SK-N-SH treated with all-trans-retinoic acid at 6 μM for 48 hours (cell line): ENCODE measurements at regions not wholly inside any gene's neighbourhood (a gene's known extent, or its start where the extent isn't known, plus 50 kb on each side); places are given as distances from the start of the nearest gene placed in this dataset.

Source experiments
- ATAC-seq: fragments of 200-7000 bp; cut with Tn5 transposase; 3 replicates; pipeline ENCODE4 v1.9.1; 2020; ENCODE audit warnings: mild to moderate bottlenecking, moderate library complexity
- ARNTL ChIP-seq: fragments of 450-650 bp; formaldehyde crosslinking; IDR thresholded peaks from 2 replicates; pipeline ENCODE4 v1.5.0; 2020; ENCODE audit warnings: low read depth, mild to moderate bottlenecking, moderate library complexity, borderline replicate concordance
- BACH2 ChIP-seq: fragments of 250-450 bp; sonication (Bioruptor Pico); IDR thresholded peaks from 2 replicates; pipeline ENCODE4 v1.9.0; 2021; ENCODE audit warnings: mild to moderate bottlenecking, borderline replicate concordance
- CREB5 ChIP-seq: fragments of 250-450 bp; sonication (Bioruptor Pico); IDR thresholded peaks from 2 replicates; pipeline ENCODE4 v1.5.1; 2020; ENCODE audit warnings: low read depth, mild to moderate bottlenecking, moderate library complexity
- CSDC2 ChIP-seq: fragments of 250-450 bp; sonication (Bioruptor Pico); IDR thresholded peaks from 2 replicates; pipeline ENCODE4 v1.5.0; 2020; ENCODE audit warnings: mild to moderate bottlenecking, moderate library complexity
- CSRNP3 ChIP-seq: fragments of 250-450 bp; sonication (Bioruptor Pico); IDR thresholded peaks from 2 replicates; pipeline ENCODE4 v1.5.1; 2021; ENCODE audit warnings: mild to moderate bottlenecking, moderate library complexity
- ESRRG ChIP-seq: fragments of 250-450 bp; sonication (Bioruptor Pico); IDR thresholded peaks from 2 replicates; pipeline ENCODE4 v1.6.1; 2021; ENCODE audit warnings: mild to moderate bottlenecking
- ISL1 ChIP-seq: fragments of 250-450 bp; sonication (Bioruptor Pico); IDR thresholded peaks from 2 replicates; pipeline ENCODE4 v2.1.2; 2022; ENCODE audit warnings: mild to moderate bottlenecking, moderate library complexity
- OSR1 ChIP-seq: fragments of 250-450 bp; sonication (Bioruptor Pico); IDR thresholded peaks from 2 replicates; pipeline ENCODE4 v1.8.0; 2022; ENCODE audit warnings: moderate library complexity, mild to moderate bottlenecking, inconsistent platforms
- PPARA ChIP-seq: fragments of 250-450 bp; sonication (Bioruptor Pico); IDR thresholded peaks from 2 replicates; pipeline ENCODE4 v1.5.0; 2020; ENCODE audit warnings: mild to moderate bottlenecking, borderline replicate concordance
- RARB ChIP-seq: fragments of 250-450 bp; sonication (Bioruptor Pico); IDR thresholded peaks from 2 replicates; pipeline ENCODE4 v1.8.0; 2021; ENCODE audit warnings: mild to moderate bottlenecking, moderate library complexity
- SNAI2 ChIP-seq: fragments of 250-450 bp; sonication (Bioruptor Pico); IDR thresholded peaks from 2 replicates; pipeline ENCODE4 v1.5.0; 2020; ENCODE audit warnings: mild to moderate bottlenecking, moderate library complexity
- TCF4 ChIP-seq: fragments of 250-450 bp; sonication (Bioruptor Pico); IDR thresholded peaks from 2 replicates; pipeline ENCODE4 v1.8.0; 2021; ENCODE audit warnings: mild to moderate bottlenecking, moderate library complexity, borderline replicate concordance
- TOX ChIP-seq: fragments of 250-450 bp; sonication (Bioruptor Pico); IDR thresholded peaks from 2 replicates; pipeline ENCODE4 v1.8.0; 2021; ENCODE audit warnings: mild to moderate bottlenecking, moderate library complexity, borderline replicate concordance
- ZC3H10 ChIP-seq: fragments of 250-450 bp; sonication (Bioruptor Pico); IDR thresholded peaks from 2 replicates; pipeline ENCODE4 v1.5.1; 2021; ENCODE audit warnings: mild to moderate bottlenecking, moderate library complexity
- ZFP3 ChIP-seq: fragments of 250-450 bp; sonication (Bioruptor Pico); IDR thresholded peaks from 2 replicates; pipeline ENCODE4 v1.5.0; 2020; ENCODE audit warnings: mild to moderate bottlenecking, moderate library complexity
- ZFP30 ChIP-seq: fragments of 450-650 bp; formaldehyde crosslinking; IDR thresholded peaks from 2 replicates; pipeline ENCODE4 v1.5.0; 2022; ENCODE audit warnings: mild to moderate bottlenecking, moderate library complexity
- ZNF565 ChIP-seq: fragments of 450-650 bp; formaldehyde crosslinking; conservative IDR thresholded peaks from 2 replicates; pipeline ENCODE4 v1.5.0; 2020; ENCODE audit warnings: low read depth, mild to moderate bottlenecking, moderate library complexity
- ZNF70 ChIP-seq: fragments of 450-650 bp; formaldehyde crosslinking; IDR thresholded peaks from 2 replicates; pipeline ENCODE4 v1.5.0; 2020; ENCODE audit warnings: mild to moderate bottlenecking, moderate library complexity
- ZNF8 ChIP-seq: fragments of 450-650 bp; formaldehyde crosslinking; IDR thresholded peaks from 2 replicates; pipeline ENCODE4 v1.5.0; 2020; ENCODE audit warnings: mild to moderate bottlenecking, moderate library complexity
- TF ChIP-seq, protein P1 (sequence below): fragments of 250-450 bp; sonication (Bioruptor Pico); IDR thresholded peaks from 2 replicates; pipeline ENCODE4 v1.8.0; 2021; ENCODE audit warnings: low read depth, mild to moderate bottlenecking, moderate library complexity, borderline replicate concordance
- TF ChIP-seq, protein P2 (sequence below): fragments of 250-450 bp; sonication (Bioruptor Pico); IDR thresholded peaks from 2 replicates; pipeline ENCODE4 v1.8.0; 2020; ENCODE audit warnings: mild to moderate bottlenecking, moderate library complexity, borderline replicate concordance
- TF ChIP-seq, protein P3 (sequence below): fragments of 250-450 bp; sonication (Bioruptor Pico); IDR thresholded peaks from 2 replicates; pipeline ENCODE4 v1.5.0; 2020; ENCODE audit warnings: mild to moderate bottlenecking, moderate library complexity

GRCh38 chr7:22669692-22670421 is 57.1 kb upstream of the IL6 start:
- TF ChIP-seq BACH2 (CRISPR knock-in tag) (no peak), RARB (CRISPR knock-in tag) (no peak), TCF4 (CRISPR knock-in tag) (no peak), TOX (CRISPR knock-in tag) (no peak), CSDC2 (no peak), ISL1 (CRISPR knock-in tag) (no peak), OSR1 (CRISPR knock-in tag) (no peak), SNAI2 (CRISPR knock-in tag) (no peak), ESRRG (CRISPR knock-in tag) (no peak), ARNTL (no peak), ZNF8 (CRISPR knock-in tag) (no peak), ZNF565 (no peak), CSRNP3 (CRISPR knock-in tag) (no peak), ZFP3 (CRISPR knock-in tag) (no peak), ZNF70 (CRISPR knock-in tag) (no peak), CREB5 (no peak), PPARA (CRISPR knock-in tag) (no peak)
- TF ChIP-seq, protein P1, sequence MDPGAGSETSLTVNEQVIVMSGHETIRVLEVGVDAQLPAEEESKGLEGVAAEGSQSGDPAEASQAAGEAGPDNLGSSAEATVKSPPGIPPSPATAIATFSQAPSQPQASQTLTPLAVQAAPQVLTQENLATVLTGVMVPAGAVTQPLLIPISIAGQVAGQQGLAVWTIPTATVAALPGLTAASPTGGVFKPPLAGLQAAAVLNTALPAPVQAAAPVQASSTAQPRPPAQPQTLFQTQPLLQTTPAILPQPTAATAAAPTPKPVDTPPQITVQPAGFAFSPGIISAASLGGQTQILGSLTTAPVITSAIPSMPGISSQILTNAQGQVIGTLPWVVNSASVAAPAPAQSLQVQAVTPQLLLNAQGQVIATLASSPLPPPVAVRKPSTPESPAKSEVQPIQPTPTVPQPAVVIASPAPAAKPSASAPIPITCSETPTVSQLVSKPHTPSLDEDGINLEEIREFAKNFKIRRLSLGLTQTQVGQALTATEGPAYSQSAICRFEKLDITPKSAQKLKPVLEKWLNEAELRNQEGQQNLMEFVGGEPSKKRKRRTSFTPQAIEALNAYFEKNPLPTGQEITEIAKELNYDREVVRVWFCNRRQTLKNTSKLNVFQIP (CRISPR knock-in tag), result no peak
- TF ChIP-seq, protein P2, sequence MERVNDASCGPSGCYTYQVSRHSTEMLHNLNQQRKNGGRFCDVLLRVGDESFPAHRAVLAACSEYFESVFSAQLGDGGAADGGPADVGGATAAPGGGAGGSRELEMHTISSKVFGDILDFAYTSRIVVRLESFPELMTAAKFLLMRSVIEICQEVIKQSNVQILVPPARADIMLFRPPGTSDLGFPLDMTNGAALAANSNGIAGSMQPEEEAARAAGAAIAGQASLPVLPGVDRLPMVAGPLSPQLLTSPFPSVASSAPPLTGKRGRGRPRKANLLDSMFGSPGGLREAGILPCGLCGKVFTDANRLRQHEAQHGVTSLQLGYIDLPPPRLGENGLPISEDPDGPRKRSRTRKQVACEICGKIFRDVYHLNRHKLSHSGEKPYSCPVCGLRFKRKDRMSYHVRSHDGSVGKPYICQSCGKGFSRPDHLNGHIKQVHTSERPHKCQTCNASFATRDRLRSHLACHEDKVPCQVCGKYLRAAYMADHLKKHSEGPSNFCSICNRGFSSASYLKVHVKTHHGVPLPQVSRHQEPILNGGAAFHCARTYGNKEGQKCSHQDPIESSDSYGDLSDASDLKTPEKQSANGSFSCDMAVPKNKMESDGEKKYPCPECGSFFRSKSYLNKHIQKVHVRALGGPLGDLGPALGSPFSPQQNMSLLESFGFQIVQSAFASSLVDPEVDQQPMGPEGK, result no peak
- TF ChIP-seq, protein P3, sequence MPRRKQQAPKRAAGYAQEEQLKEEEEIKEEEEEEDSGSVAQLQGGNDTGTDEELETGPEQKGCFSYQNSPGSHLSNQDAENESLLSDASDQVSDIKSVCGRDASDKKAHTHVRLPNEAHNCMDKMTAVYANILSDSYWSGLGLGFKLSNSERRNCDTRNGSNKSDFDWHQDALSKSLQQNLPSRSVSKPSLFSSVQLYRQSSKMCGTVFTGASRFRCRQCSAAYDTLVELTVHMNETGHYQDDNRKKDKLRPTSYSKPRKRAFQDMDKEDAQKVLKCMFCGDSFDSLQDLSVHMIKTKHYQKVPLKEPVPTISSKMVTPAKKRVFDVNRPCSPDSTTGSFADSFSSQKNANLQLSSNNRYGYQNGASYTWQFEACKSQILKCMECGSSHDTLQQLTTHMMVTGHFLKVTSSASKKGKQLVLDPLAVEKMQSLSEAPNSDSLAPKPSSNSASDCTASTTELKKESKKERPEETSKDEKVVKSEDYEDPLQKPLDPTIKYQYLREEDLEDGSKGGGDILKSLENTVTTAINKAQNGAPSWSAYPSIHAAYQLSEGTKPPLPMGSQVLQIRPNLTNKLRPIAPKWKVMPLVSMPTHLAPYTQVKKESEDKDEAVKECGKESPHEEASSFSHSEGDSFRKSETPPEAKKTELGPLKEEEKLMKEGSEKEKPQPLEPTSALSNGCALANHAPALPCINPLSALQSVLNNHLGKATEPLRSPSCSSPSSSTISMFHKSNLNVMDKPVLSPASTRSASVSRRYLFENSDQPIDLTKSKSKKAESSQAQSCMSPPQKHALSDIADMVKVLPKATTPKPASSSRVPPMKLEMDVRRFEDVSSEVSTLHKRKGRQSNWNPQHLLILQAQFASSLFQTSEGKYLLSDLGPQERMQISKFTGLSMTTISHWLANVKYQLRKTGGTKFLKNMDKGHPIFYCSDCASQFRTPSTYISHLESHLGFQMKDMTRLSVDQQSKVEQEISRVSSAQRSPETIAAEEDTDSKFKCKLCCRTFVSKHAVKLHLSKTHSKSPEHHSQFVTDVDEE (CRISPR knock-in tag), result no peak
- no peak for ATAC-seq

GRCh38 chr7:22668971-22669401 is 58.0 kb upstream of the IL6 start:
- TF ChIP-seq SNAI2 (CRISPR knock-in tag) (no peak), ZNF8 (CRISPR knock-in tag) (no peak), PPARA (CRISPR knock-in tag) (no peak), OSR1 (CRISPR knock-in tag) (no peak), ARNTL (no peak), ISL1 (CRISPR knock-in tag) (no peak), ZC3H10 (CRISPR knock-in tag) (no peak), ZNF565 (no peak), TOX (CRISPR knock-in tag) (no peak), ZFP30 (CRISPR knock-in tag) (no peak), CREB5 (no peak), ESRRG (CRISPR knock-in tag) (no peak), RARB (CRISPR knock-in tag) (no peak), TCF4 (CRISPR knock-in tag) (no peak), CSDC2 (no peak), BACH2 (CRISPR knock-in tag) (no peak)
- TF ChIP-seq, protein P2, result no peak
- TF ChIP-seq, protein P3 (CRISPR knock-in tag), result no peak
- no peak for ATAC-seq
